Endodermal cell (in vitro differentiated cells): ENCODE measurements at regions not wholly inside any gene's neighbourhood (a gene's known extent, or its start where the extent isn't known, plus 50 kb on each side); places are given as distances from the start of the nearest gene placed in this dataset.
"Not testable (repeated sequence)": the region's sequence is repeated elsewhere in the genome, so short reads cannot be mapped to it uniquely, and the experiment has no call there.

Source experiments
- DNase-seq: peaks from one replicate; pipeline ENCODE4 v3.0.0-alpha.2; 2017
- H3K27ac ChIP-seq: 2 replicates; pipeline ENCODE4 v1.5.1; 2013; ENCODE audit warnings: mild to moderate bottlenecking, low read depth, low read length, moderate library complexity
- H3K27me3 ChIP-seq: 2 replicates; pipeline ENCODE4 v1.6.1; 2013; ENCODE audit warnings: mild to moderate bottlenecking, low read length, moderate library complexity; ENCODE audit not compliant: insufficient read depth, control insufficient read depth, poor library complexity, severe bottlenecking
- H3K36me3 ChIP-seq: 2 replicates; pipeline ENCODE4 v1.7.0; 2013; ENCODE audit warnings: mild to moderate bottlenecking, low read length, moderate library complexity; ENCODE audit not compliant: control insufficient read depth, insufficient read depth
- H3K4me1 ChIP-seq: one replicate; pipeline ENCODE4 v1.7.0; 2013; ENCODE audit warnings: low read length; ENCODE audit not compliant: control insufficient read depth, insufficient read depth
- H3K4me3 ChIP-seq: 2 replicates; pipeline ENCODE4 v1.5.1; 2013; ENCODE audit warnings: mild to moderate bottlenecking, low read length, moderate library complexity
- H3K9ac ChIP-seq: 2 replicates; pipeline ENCODE4 v1.6.1; 2013; ENCODE audit warnings: mild to moderate bottlenecking, low read length, moderate library complexity; ENCODE audit not compliant: poor library complexity, severe bottlenecking; ENCODE audit errors: extremely low read depth
- H3K9me3 ChIP-seq: 2 replicates; pipeline ENCODE4 v1.6.1; 2013; ENCODE audit warnings: mild to moderate bottlenecking, low read length, moderate library complexity; ENCODE audit not compliant: control insufficient read depth
- H3K27ac Mint-ChIP-seq: 2 replicates; pipeline ENCODE4 v1.8.0; 2020; ENCODE audit warnings: mixed read lengths
- H3K27me3 Mint-ChIP-seq: 2 replicates; pipeline ENCODE4 v1.8.0; 2021; ENCODE audit warnings: mild to moderate bottlenecking, mixed read lengths; ENCODE audit not compliant: insufficient read depth
- H3K36me3 Mint-ChIP-seq: 2 replicates; pipeline ENCODE4 v1.8.0; 2020; ENCODE audit warnings: low read depth, mixed read lengths
- H3K4me1 Mint-ChIP-seq: 2 replicates; pipeline ENCODE4 v1.8.0; 2020; ENCODE audit warnings: mixed read lengths
- H3K4me3 Mint-ChIP-seq: 2 replicates; pipeline ENCODE4 v1.8.0; 2020; ENCODE audit warnings: mild to moderate bottlenecking, moderate library complexity, mixed read lengths
- H3K9me3 Mint-ChIP-seq: 2 replicates; pipeline ENCODE4 v1.8.0; 2020; ENCODE audit warnings: mild to moderate bottlenecking, mixed read lengths
- WGBS, 2 experiments: methylation state at CpG; one replicate each; pipeline versions ENCODE4 v1.1.5 to v1.1.7; 2013; ENCODE audit warnings: missing lambda C conversion rate in 2 of 2, mixed read lengths in 1 of 2; ENCODE audit not compliant: insufficient coverage in 1 of 2, insufficient read length in 1 of 2; 5-methylcytosine and 5-hydroxymethylcytosine counted together

GRCh38 chr12:37814529-37814928 is 502.0 kb upstream of the ALG10B start:
- H3K36me3 Mint-ChIP-seq, H3K4me3 ChIP-seq, H3K9ac ChIP-seq, H3K36me3 ChIP-seq, H3K4me1 ChIP-seq, H3K27ac ChIP-seq, DNase-seq, H3K4me1 Mint-ChIP-seq, H3K27me3 ChIP-seq, H3K4me3 Mint-ChIP-seq, H3K27ac Mint-ChIP-seq, H3K27me3 Mint-ChIP-seq: not testable (repeated sequence)
- H3K9me3 ChIP-seq: peaks cover 77% of the 10 kb centered on the region
- peaks cover 78% of the 10 kb centered on the region for H3K9me3 Mint-ChIP-seq
- WGBS, 2 experiments: 95% methylated on average over 15 of the region's 35 CpGs; no CpG with 5 or more reads in 1 of the 2 experiments
